ENCODE measurements at regions not wholly inside any gene's neighbourhood (a gene's known extent, or its start where the extent isn't known, plus 50 kb on each side); places are given as distances from the start of the nearest gene placed in this dataset.

GRCh38 chr2:3944841-3945240 lies 241.5 kb downstream of the DCDC2C start:
- H3K27ac ChIP-seq (ENCODE audit: low read length) = no peak overlapping the region
- no peaks in the 10 kb centered on the region for H4K20me1 ChIP-seq (ENCODE audit: insufficient read depth, low read length)
- no peak overlapping the region for H3K4me2 ChIP-seq (ENCODE audit: low read length)
- H2AFZ ChIP-seq (ENCODE audit: low read depth, low read length) = no peak overlapping the region
- no peaks in the 10 kb centered on the region for H3K36me3 ChIP-seq (replicated peaks; ENCODE audit: low read depth, low read length)
- no peaks in the 10 kb centered on the region for H3K27me3 ChIP-seq (ENCODE audit: low read depth, low read length)
- no peaks in the 10 kb centered on the region for H3K9me3 ChIP-seq (ENCODE audit: insufficient read depth, low read length)
- TF ChIP-seq CTCF (IDR thresholded peaks at IDR 0.05; ENCODE audit: low read depth, low read length) (no peak), EZH2phosphoT487 (IDR thresholded peaks at IDR 0.05; ENCODE audit: low read depth) (no peak)
- H3K79me2 ChIP-seq (ENCODE audit: low read length) = no peaks in the 10 kb centered on the region
- H3K4me3 ChIP-seq (ENCODE audit: low read length) = no peak overlapping the region
- H3K4me1 ChIP-seq (ENCODE audit: low read length) = no peaks in the 10 kb centered on the region
- no peak overlapping the region for H3K9ac ChIP-seq (ENCODE audit: low read length)

GRCh38 chr2:3948191-3948590 lies 244.8 kb downstream of the DCDC2C start:
- H3K4me2 ChIP-seq (ENCODE audit: low read length) = no peak overlapping the region
- H3K4me1 ChIP-seq (ENCODE audit: low read length) = no peaks in the 10 kb centered on the region
- H3K27me3 ChIP-seq (ENCODE audit: low read depth, low read length) = no peaks in the 10 kb centered on the region
- no peak overlapping the region for H3K27ac ChIP-seq (ENCODE audit: low read length)
- no peaks in the 10 kb centered on the region for H4K20me1 ChIP-seq (ENCODE audit: insufficient read depth, low read length)
- no peaks in the 10 kb centered on the region for H3K79me2 ChIP-seq (ENCODE audit: low read length)
- no peak overlapping the region for H3K4me3 ChIP-seq (ENCODE audit: low read length)
- no peaks in the 10 kb centered on the region for H3K9me3 ChIP-seq (ENCODE audit: insufficient read depth, low read length)
- H2AFZ ChIP-seq (ENCODE audit: low read depth, low read length) = no peak overlapping the region
- no peaks in the 10 kb centered on the region for H3K36me3 ChIP-seq (replicated peaks; ENCODE audit: low read depth, low read length)
- no peak overlapping the region for H3K9ac ChIP-seq (ENCODE audit: low read length)
- TF ChIP-seq CTCF (IDR thresholded peaks at IDR 0.05; ENCODE audit: low read depth, low read length) (no peak), EZH2phosphoT487 (IDR thresholded peaks at IDR 0.05; ENCODE audit: low read depth) (no peak)

GRCh38 chr2:3951131-3951954 lies 248.0 kb downstream of the DCDC2C start:
- no peak for TF ChIP-seq CTCF (IDR thresholded peaks at IDR 0.05; ENCODE audit: low read depth, low read length)
- no peak for TF ChIP-seq EZH2phosphoT487 (IDR thresholded peaks at IDR 0.05; ENCODE audit: low read depth)
- Histone ChIP-seq H3K27ac (ENCODE audit: low read length) (no peak overlapping the region), H3K4me1 (ENCODE audit: low read length) (no peaks in the 10 kb centered on the region), H3K9me3 (ENCODE audit: insufficient read depth, low read length) (no peaks in the 10 kb centered on the region), H3K9ac (ENCODE audit: low read length) (no peak overlapping the region), H3K4me2 (ENCODE audit: low read length) (no peak overlapping the region), H3K79me2 (ENCODE audit: low read length) (no peaks in the 10 kb centered on the region), H3K36me3 (replicated peaks; ENCODE audit: low read depth, low read length) (no peaks in the 10 kb centered on the region), H4K20me1 (ENCODE audit: insufficient read depth, low read length) (no peaks in the 10 kb centered on the region), H3K27me3 (ENCODE audit: low read depth, low read length) (no peaks in the 10 kb centered on the region), H2AFZ (ENCODE audit: low read depth, low read length) (no peak overlapping the region), H3K4me3 (ENCODE audit: low read length) (no peak overlapping the region)

GRCh38 chr2:3952866-3953516 lies 249.6 kb downstream of the DCDC2C start:
- Histone ChIP-seq H3K9ac (ENCODE audit: low read length) (no peak overlapping the region), H3K27ac (ENCODE audit: low read length) (no peak overlapping the region), H3K4me1 (ENCODE audit: low read length) (no peaks in the 10 kb centered on the region), H3K27me3 (ENCODE audit: low read depth, low read length) (no peaks in the 10 kb centered on the region), H3K4me3 (ENCODE audit: low read length) (no peak overlapping the region), H3K79me2 (ENCODE audit: low read length) (no peaks in the 10 kb centered on the region), H2AFZ (ENCODE audit: low read depth, low read length) (no peak overlapping the region), H3K9me3 (ENCODE audit: insufficient read depth, low read length) (no peaks in the 10 kb centered on the region), H3K36me3 (replicated peaks; ENCODE audit: low read depth, low read length) (no peaks in the 10 kb centered on the region), H4K20me1 (ENCODE audit: insufficient read depth, low read length) (no peaks in the 10 kb centered on the region), H3K4me2 (ENCODE audit: low read length) (no peak overlapping the region)
- TF ChIP-seq CTCF (IDR thresholded peaks at IDR 0.05; ENCODE audit: low read depth, low read length) = no peak
- TF ChIP-seq EZH2phosphoT487 (IDR thresholded peaks at IDR 0.05; ENCODE audit: low read depth) = no peak

Data from OCI-LY3 (cell line).